HCT116 (cell line): ENCODE measurements at regions not wholly inside any gene's neighbourhood (a gene's known extent, or its start where the extent isn't known, plus 50 kb on each side); places are given as distances from the start of the nearest gene placed in this dataset.

Experiments
- ATAC-seq: fragments of 200-7000 bp; cut with Tn5 transposase; 2 replicates; pipeline ENCODE4 v1.9.1; 2020; ENCODE audit warnings: mild to moderate bottlenecking, moderate library complexity
- BruUV-seq: library from RNA; stranded (reverse); fragments of 400-500 nt; replicated peaks from 2 replicates; lab custom pipeline; 2021; lab: Mats Ljungman, UMichigan
- CTCF ChIA-PET: fragments of 300-600 bp; sonication (Branson Sonifier 250); formaldehyde crosslinking; loops from one replicate; lab custom pipeline; 2021; ENCODE audit warnings: antibody characterized with exemption; lab: Charles Lee
- POLR2A ChIA-PET: fragments of 300-600, 350-600 bp; sonication (Branson Sonifier 250); formaldehyde crosslinking; loops from one replicate; lab custom pipeline; 2021; ENCODE audit warnings: antibody characterized with exemption; lab: Charles Lee
- RAD21 ChIA-PET, 2 experiments: fragments of 300-600 bp; sonication (Branson Sonifier 250); formaldehyde crosslinking; loops; one replicate each; lab custom pipeline; 2023; ENCODE audit warnings: low total read pairs in 2 of 2; ENCODE audit not compliant: uncharacterized antibody in 2 of 2, unreplicated experiment in 2 of 2, low non-redundant PET in 1 of 2; lab: Charles Lee
- DNase-seq: peaks from one replicate; pipeline ENCODE4 v3.0.0-alpha.2; 2010; ENCODE audit warnings: low read depth, low spot score
- H2AFZ ChIP-seq: fragments of 200-600 bp; shearing (Covaris generic), sonication (generic); 2 replicates; pipeline ENCODE4 v1.6.1; 2017; ENCODE audit warnings: low read depth, mixed run types, mixed read lengths, antibody characterized with exemption, low read length; ENCODE audit not compliant: poor library complexity, severe bottlenecking
- H3K27ac ChIP-seq: 2 replicates; pipeline ENCODE4 v1.5.1; 2012; ENCODE audit warnings: low read depth, low read length
- H3K27me3 ChIP-seq: fragments of 200-600 bp; sonication (generic); 2 replicates; pipeline ENCODE4 v1.6.1; 2016; ENCODE audit warnings: mixed run types, low read length, mixed read lengths; ENCODE audit not compliant: insufficient read depth
- H3K36me3 ChIP-seq, 2 experiments: fragments of 200-500 bp in 1 of 2; fragments of 200-600 bp in 1 of 2; sonication (Bioruptor generic) in 1 of 2; sonication (generic) in 1 of 2; 2 replicates each; pipeline versions ENCODE4 v1.5.1 to v1.6.1; 2014 to 2016; ENCODE audit warnings: low read length in 2 of 2, inconsistent platforms in 1 of 2, mixed read lengths in 1 of 2, mixed run types in 1 of 2; ENCODE audit not compliant: insufficient read depth in 2 of 2, control insufficient read depth in 1 of 2
- H3K4me1 ChIP-seq, 2 experiments: fragments of 200-600 bp in 1 of 2; sonication (generic) in 1 of 2; 2 replicates each; pipeline versions ENCODE4 v1.5.1 to v1.6.1; 2012 to 2017; ENCODE audit warnings: low read length in 2 of 2, inconsistent platforms in 1 of 2, mild to moderate bottlenecking in 1 of 2, mixed read lengths in 1 of 2, mixed run types in 1 of 2, moderate library complexity in 1 of 2; ENCODE audit not compliant: insufficient read depth in 2 of 2, control insufficient read depth in 1 of 2
- H3K4me2 ChIP-seq: fragments of 200-600 bp; sonication (generic); 2 replicates; pipeline ENCODE4 v1.6.1; 2017; ENCODE audit warnings: mixed run types, low read length, mixed read lengths
- H3K4me3 ChIP-seq, 2 experiments: fragments of 200-600 bp in 1 of 2; sonication (generic) in 1 of 2; replicated peaks in 1 of 2; 2 replicates each; pipeline ENCODE4 v1.5.1; 2011 to 2016; ENCODE audit warnings: low read length in 2 of 2, control low read depth in 1 of 2, low read depth in 1 of 2, mild to moderate bottlenecking in 1 of 2, mixed read lengths in 1 of 2, mixed run types in 1 of 2
- H3K79me2 ChIP-seq: fragments of 200-600 bp; sonication (generic); 2 replicates; pipeline ENCODE4 v1.6.1; 2017; ENCODE audit warnings: mild to moderate bottlenecking, mixed run types, low read length, moderate library complexity, mixed read lengths; ENCODE audit not compliant: insufficient read depth
- H3K9ac ChIP-seq: fragments of 200-600 bp; sonication (generic); 2 replicates; pipeline ENCODE4 v1.6.1; 2016; ENCODE audit warnings: low read length, mixed read lengths
- H3K9me2 ChIP-seq: fragments of 200-600 bp; sonication (generic), shearing (Covaris generic); 2 replicates; pipeline ENCODE4 v1.6.1; 2017; ENCODE audit warnings: mixed run types, mild to moderate bottlenecking, moderate library complexity; ENCODE audit not compliant: insufficient read depth
- H3K9me3 ChIP-seq, 2 experiments: fragments of 200-500 bp in 1 of 2; fragments of 200-600 bp in 1 of 2; sonication (Bioruptor generic) in 1 of 2; sonication (generic) in 1 of 2; 2 replicates each; pipeline ENCODE4 v1.6.1; 2014 to 2017; ENCODE audit warnings: low read length in 2 of 2, mixed read lengths in 2 of 2, inconsistent platforms in 1 of 2, low read depth in 1 of 2, mild to moderate bottlenecking in 1 of 2, mixed run types in 1 of 2, moderate library complexity in 1 of 2; ENCODE audit not compliant: control insufficient read depth in 1 of 2, insufficient read depth in 1 of 2
- H4K20me1 ChIP-seq: fragments of 200-600 bp; sonication (generic), shearing (Covaris generic); 2 replicates; pipeline ENCODE4 v1.6.1; 2017; ENCODE audit warnings: mixed run types, mild to moderate bottlenecking, moderate library complexity; ENCODE audit not compliant: insufficient read depth
- ELF1 ChIP-seq: IDR thresholded peaks from 2 replicates; pipeline ENCODE4 v1.6.1; 2012; ENCODE audit warnings: low read depth, borderline replicate concordance
- EZH2phosphoT487 ChIP-seq: fragments of 200-600 bp; IDR thresholded peaks from 2 replicates; pipeline ENCODE4 v1.6.1; 2018; ENCODE audit warnings: antibody characterized with exemption, borderline replicate concordance
- JUND ChIP-seq: IDR thresholded peaks from 2 replicates; pipeline ENCODE4 v1.6.1; 2012
- TCF7L2 ChIP-seq: IDR thresholded peaks from 2 replicates; pipeline ENCODE4 v1.7.0; 2011; ENCODE audit warnings: borderline replicate concordance, inconsistent platforms; ENCODE audit not compliant: insufficient read depth, insufficient read length; ENCODE audit errors: extremely low read depth
- ZFX ChIP-seq: fragments of 450-650 bp; IDR thresholded peaks from 2 replicates; pipeline ENCODE4 v1.6.1; 2017
- intact Hi-C: fragments of 100-400 bp; cut with micrococcal nuclease; formaldehyde crosslinking; loops from 2 replicates; pipeline ENCODE4 v1.10.0; 2022
- TF ChIP-seq, protein P1 (sequence below): IDR thresholded peaks from 2 replicates; pipeline ENCODE4 v1.6.1; 2012; ENCODE audit warnings: low read depth
- TF ChIP-seq, protein P2 (sequence below): IDR thresholded peaks from 2 replicates; pipeline ENCODE4 v1.6.1; 2012

DNA sequence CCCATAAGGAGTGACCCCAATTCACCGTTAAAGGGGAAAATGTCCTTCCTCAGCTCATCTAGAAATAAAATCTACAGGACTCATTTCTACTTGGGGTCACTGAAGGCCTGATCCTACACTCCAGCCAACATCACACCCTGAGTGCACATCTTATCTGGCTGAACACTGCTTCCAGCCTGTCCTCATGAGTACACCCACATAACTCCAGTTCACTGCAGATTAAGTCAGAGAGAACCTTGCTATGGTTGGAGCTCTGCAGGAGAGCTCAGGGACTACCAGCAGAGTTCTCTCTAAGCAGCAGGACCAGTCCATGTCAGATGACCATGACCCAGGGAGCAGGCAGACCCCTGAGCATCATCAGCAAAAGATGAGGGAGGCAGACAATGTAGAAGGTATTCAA lies 126.9 kb upstream of the MAP3K1 start (continued):
- TF ChIP-seq ELF1 = no peak

DNA sequence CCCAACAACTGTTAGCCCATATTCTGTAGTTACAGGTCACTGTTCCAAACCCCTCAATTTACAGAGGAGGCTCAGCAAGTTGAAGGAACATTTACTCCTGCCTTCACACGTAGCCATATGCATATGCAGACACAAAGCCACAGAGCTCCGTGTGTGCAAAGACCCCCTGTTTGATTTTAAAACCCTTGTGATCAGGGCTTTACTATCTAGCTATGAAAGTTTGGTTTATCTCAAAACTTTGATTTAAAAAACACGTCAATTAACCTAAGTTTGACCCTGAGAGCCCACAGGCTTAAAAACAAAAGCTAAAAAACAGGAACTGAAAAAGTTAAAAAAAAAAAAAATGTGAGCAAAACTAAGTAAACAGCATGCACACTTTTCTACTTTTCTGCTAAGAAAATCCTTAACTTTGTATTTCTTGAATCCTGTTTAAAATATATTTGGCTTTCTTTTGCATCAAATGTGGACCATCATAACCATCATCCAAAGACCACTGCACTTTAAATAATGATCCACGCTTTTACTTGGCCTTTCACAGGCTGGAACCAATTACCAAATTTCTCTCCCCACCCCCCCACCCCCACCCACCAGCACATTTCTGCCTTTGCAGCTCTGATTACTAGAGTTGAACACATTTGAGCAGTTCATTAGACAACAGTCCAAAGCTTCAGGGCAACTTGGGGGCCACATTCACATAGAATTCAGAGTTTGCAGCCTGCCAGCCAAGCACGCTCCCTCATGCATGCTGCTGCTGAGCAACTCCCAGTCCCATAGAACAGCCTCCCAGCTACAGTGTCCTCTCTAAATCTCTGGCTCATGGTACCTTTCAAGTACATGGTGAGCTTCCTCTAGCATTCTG lies 128.8 kb upstream of the MAP3K1 start:
- no peaks in the 10 kb centered on the region for H3K79me2 ChIP-seq
- H3K27me3 ChIP-seq = no peaks in the 10 kb centered on the region
- no peak overlapping the region for H3K9ac ChIP-seq
- H4K20me1 ChIP-seq = no peaks in the 10 kb centered on the region
- ChIA-PET POLR2A (no interaction called here), CTCF (no interaction called here), RAD21 (no interaction called here)
- BruUV-seq = no TSS peak
- no peaks in the 10 kb centered on the region for H3K36me3 ChIP-seq
- H3K27ac ChIP-seq = no peak overlapping the region
- H2AFZ ChIP-seq = no peak overlapping the region
- DNase-seq (no peak), ATAC-seq (no peak)
- no peak overlapping the region for H3K4me2 ChIP-seq
- H3K9me3 ChIP-seq = no peaks in the 10 kb centered on the region
- no peaks in the 10 kb centered on the region for H3K4me1 ChIP-seq
- TF ChIP-seq JUND (no peak), TCF7L2 (no peak), EZH2phosphoT487 (no peak), ELF1 (no peak), ZFX (no peak)
- TF ChIP-seq, protein P1, sequence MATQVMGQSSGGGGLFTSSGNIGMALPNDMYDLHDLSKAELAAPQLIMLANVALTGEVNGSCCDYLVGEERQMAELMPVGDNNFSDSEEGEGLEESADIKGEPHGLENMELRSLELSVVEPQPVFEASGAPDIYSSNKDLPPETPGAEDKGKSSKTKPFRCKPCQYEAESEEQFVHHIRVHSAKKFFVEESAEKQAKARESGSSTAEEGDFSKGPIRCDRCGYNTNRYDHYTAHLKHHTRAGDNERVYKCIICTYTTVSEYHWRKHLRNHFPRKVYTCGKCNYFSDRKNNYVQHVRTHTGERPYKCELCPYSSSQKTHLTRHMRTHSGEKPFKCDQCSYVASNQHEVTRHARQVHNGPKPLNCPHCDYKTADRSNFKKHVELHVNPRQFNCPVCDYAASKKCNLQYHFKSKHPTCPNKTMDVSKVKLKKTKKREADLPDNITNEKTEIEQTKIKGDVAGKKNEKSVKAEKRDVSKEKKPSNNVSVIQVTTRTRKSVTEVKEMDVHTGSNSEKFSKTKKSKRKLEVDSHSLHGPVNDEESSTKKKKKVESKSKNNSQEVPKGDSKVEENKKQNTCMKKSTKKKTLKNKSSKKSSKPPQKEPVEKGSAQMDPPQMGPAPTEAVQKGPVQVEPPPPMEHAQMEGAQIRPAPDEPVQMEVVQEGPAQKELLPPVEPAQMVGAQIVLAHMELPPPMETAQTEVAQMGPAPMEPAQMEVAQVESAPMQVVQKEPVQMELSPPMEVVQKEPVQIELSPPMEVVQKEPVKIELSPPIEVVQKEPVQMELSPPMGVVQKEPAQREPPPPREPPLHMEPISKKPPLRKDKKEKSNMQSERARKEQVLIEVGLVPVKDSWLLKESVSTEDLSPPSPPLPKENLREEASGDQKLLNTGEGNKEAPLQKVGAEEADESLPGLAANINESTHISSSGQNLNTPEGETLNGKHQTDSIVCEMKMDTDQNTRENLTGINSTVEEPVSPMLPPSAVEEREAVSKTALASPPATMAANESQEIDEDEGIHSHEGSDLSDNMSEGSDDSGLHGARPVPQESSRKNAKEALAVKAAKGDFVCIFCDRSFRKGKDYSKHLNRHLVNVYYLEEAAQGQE = no peak
- TF ChIP-seq, protein P2, sequence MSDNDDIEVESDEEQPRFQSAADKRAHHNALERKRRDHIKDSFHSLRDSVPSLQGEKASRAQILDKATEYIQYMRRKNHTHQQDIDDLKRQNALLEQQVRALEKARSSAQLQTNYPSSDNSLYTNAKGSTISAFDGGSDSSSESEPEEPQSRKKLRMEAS = no peak
- intact Hi-C loops = no loop called here
- no peak overlapping the region for H3K4me3 ChIP-seq
- H3K9me2 ChIP-seq = no peaks in the 10 kb centered on the region
